Neural cell (in vitro differentiated cells): ENCODE measurements at regions not wholly inside any gene's neighbourhood (a gene's known extent, or its start where the extent isn't known, plus 50 kb on each side); places are given as distances from the start of the nearest gene placed in this dataset.

Experiments used
- CTCF ChIP-seq: fragments of 450-650 bp; IDR thresholded peaks from 2 replicates; pipeline ENCODE4 v1.5.1; 2014; ENCODE audit warnings: antibody characterized with exemption, mild to moderate bottlenecking, moderate library complexity; ENCODE audit not compliant: poor library complexity, severe bottlenecking
- EZH2 ChIP-seq: fragments of 200-600, 300-800 bp; shearing (Covaris generic), sonication (generic); IDR thresholded peaks from 2 replicates; pipeline ENCODE4 v1.6.1; 2014; ENCODE audit warnings: antibody characterized with exemption, low read length, borderline replicate concordance, mild to moderate bottlenecking; ENCODE audit not compliant: insufficient read depth, poor library complexity, severe bottlenecking
- POLR2AphosphoS5 ChIP-seq: IDR thresholded peaks from 2 replicates; pipeline ENCODE4 v1.6.1; 2012
- REST ChIP-seq: IDR thresholded peaks from 2 replicates; pipeline ENCODE4 v1.6.1; 2012; ENCODE audit warnings: borderline replicate concordance
- SMC3 ChIP-seq: fragments of 450-650 bp; conservative IDR thresholded peaks from 2 replicates; pipeline ENCODE4 v1.6.1; 2014; ENCODE audit warnings: antibody characterized with exemption, mild to moderate bottlenecking, moderate library complexity; ENCODE audit not compliant: poor library complexity
- TAF1 ChIP-seq: IDR thresholded peaks from 2 replicates; pipeline ENCODE4 v1.6.1; 2012; ENCODE audit warnings: low read depth

- TF ChIP-seq REST (no peak), CTCF (no peak), TAF1 (no peak), SMC3 (no peak), EZH2 (no peak), POLR2AphosphoS5 (no peak)
Measured at GRCh38 chrX:45840411-45840950, 639.8 kb upstream of the DIPK2B start.
